Stimulated activated effector memory CD8-positive, alpha-beta T cell treated with anti-CD3 and anti-CD28 coated beads, Interleukin-12 subunit alpha, Interleukin-12 subunit beta, amount 100 ng/mL, for 72 hours (primary cell): ENCODE measurements at regions not wholly inside any gene's neighbourhood (a gene's known extent, or its start where the extent isn't known, plus 50 kb on each side); places are given as distances from the start of the nearest gene placed in this dataset.

Experiments
- ATAC-seq: fragments of 150-1000 bp; cut with Tn5 transposase; 2 replicates; pipeline ENCODE4 v1.10.0; 2021
- DNase-seq, 2 donors: peaks; one replicate each; pipeline ENCODE4 v3.0.0; 2021 to 2022; ENCODE audit warnings: low spot score in 2 of 2
- H3K27ac Mint-ChIP-seq: one replicate; pipeline ENCODE4 v1.8.0; 2022; ENCODE audit warnings: mild to moderate bottlenecking, mixed read lengths
- H3K36me3 Mint-ChIP-seq: one replicate; pipeline ENCODE4 v1.8.0; 2022; ENCODE audit warnings: mild to moderate bottlenecking, mixed read lengths
- H3K4me1 Mint-ChIP-seq: one replicate; pipeline ENCODE4 v1.8.0; 2022; ENCODE audit warnings: mixed read lengths
- H3K4me3 Mint-ChIP-seq: one replicate; pipeline ENCODE4 v1.8.0; 2022; ENCODE audit warnings: mild to moderate bottlenecking, mixed read lengths
- H3K9me3 Mint-ChIP-seq: one replicate; pipeline ENCODE4 v1.8.0; 2022; ENCODE audit warnings: mixed read lengths

DNA sequence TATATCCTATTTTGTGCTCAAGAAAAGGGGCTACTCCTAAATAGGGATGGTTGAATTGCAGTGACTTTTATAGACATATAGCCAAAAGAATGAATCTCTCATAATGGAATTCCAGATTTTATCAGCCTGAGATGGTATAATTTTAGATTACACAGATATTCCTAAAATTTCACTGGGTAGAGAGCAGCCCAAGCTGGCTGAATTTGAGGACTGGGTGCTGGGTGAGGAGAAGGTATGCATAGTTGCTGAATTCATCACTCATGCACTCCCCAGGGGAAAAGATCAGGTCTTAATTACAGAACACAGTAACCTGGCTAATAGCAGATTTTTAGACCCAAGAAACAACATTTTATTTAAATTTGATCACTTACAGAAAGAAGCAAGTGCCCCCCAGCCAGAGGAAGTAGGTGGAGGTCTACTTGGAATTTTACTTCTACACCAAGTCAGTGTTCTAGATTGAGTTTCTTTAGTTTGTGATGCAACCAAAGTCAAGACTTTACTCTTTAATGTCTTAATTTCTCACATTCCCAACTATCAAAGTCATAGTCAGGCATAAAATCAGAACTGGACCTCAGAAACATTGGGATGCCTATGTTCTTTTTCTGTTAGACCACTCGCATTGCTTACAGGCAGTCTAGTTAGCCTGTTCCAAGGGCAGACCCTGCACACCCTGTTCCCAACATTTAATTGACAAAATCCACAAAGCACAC, 337.4 kb upstream of the PODXL start:
- DNase-seq: no peak
- Mint-ChIP-seq H3K9me3 (no peaks in the 10 kb centered on the region), H3K36me3 (no peaks in the 10 kb centered on the region), H3K27ac (no peak overlapping the region), H3K4me1 (no peaks in the 10 kb centered on the region), H3K4me3 (no peak overlapping the region)
- no peak for ATAC-seq

DNA sequence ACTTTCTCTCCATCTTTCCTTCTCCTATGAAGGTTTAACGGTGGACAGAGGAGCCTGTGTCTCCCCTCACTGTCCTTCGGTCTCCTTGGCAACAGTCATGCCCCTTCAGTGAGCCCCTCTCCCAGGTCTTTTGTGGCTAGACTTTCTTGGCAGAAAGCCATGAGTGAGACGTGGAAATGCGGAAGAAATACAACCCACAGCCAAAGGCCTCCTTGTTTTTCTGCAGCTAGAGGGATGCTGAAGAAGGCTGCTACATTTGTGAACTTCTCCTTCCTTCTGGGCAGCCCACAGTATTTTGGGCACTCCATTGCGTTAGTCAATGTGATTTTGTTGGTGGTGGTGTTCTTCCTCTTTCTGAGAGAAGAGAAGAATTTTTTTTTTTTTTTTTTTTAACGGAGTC, 333.7 kb upstream of the PODXL start:
- ATAC-seq: no peak
- Mint-ChIP-seq H3K9me3 (peaks cover 9% of the 10 kb centered on the region), H3K27ac (no peak overlapping the region), H3K4me3 (no peak overlapping the region), H3K36me3 (no peaks in the 10 kb centered on the region), H3K4me1 (no peaks in the 10 kb centered on the region)
- no peak for DNase-seq

DNA sequence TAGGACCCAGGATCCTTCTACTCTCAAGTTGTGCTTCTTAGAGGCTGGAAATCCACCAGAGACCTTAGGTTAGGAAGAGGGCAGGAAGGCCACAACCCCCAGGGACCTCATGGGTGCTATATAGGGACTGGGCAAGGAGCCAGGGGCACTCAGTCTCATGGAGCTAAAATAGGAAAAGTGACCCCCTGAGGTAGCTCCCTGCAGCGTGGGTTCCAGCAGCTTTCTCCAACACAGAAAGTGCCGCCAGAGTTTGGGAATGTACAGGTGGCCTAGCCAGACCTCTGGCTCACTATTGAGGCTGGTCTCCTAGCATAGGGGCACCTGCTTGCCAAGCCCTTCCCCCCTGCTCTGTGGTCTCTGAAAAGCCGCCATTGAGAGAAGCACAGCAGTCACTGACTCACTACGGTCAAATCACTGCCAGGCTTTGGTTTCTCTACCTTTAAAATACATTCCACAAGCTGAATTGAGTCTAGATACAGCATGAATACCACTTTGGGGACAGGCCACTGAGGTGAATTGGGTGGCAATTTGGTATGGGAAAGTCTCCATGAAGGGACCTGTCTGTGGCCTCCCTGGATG, 333.2 kb upstream of the PODXL start:
- Mint-ChIP-seq H3K27ac (no peak overlapping the region), H3K4me3 (no peak overlapping the region), H3K36me3 (no peaks in the 10 kb centered on the region), H3K4me1 (no peaks in the 10 kb centered on the region), H3K9me3 (peaks cover 9% of the 10 kb centered on the region)
- DNase-seq (no peak), ATAC-seq (no peak)

DNA sequence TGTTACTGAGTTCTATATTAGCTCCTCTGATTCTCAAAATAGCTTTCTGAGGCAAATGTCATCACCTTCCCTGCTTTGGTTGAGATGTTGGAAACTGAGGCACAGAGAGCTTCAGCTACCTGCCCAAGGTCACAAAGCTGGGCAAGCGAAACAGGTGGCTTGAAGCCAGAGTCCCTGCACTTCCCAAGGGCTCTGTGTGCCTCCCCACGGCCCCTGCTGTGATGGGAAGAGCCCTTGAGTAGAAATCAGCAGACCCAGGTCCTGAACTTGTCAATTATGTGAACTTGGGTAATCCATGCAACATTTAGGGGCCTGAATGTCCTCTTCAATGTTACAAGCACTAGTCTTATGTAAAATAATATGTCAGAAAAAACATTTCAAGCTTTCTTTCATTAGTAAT, 327.3 kb upstream of the PODXL start:
- Mint-ChIP-seq H3K4me3 (no peak overlapping the region), H3K4me1 (no peaks in the 10 kb centered on the region), H3K36me3 (no peaks in the 10 kb centered on the region), H3K9me3 (peaks cover 9% of the 10 kb centered on the region), H3K27ac (no peak overlapping the region)
- DNase-seq: no peak
- no peak for ATAC-seq

DNA sequence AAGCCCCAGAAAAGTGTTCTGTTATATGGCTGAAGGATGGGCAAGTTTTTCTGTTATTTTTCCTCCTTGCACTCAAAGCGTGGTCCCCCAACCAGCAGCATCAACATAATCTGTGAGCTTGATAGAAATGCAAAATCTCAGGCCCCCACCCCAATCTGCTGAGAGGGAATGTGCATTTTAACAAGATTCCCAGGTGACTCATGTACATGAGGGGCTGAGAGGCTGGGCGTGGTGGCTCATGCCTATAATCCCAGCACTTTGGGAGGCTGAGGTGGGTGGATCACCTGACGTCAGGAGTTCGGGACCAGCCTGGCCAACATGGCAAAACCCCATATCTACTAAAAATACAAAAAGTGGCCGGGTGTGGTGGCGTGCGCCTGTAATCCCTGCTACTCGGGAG, 326.8 kb upstream of the PODXL start:
- no peak for ATAC-seq
- H3K4me3 Mint-ChIP-seq: no peak overlapping the region
- H3K27ac Mint-ChIP-seq: no peak overlapping the region
- no peaks in the 10 kb centered on the region for H3K36me3 Mint-ChIP-seq
- peaks cover 9% of the 10 kb centered on the region for H3K9me3 Mint-ChIP-seq
- no peaks in the 10 kb centered on the region for H3K4me1 Mint-ChIP-seq
- no peak for DNase-seq

DNA sequence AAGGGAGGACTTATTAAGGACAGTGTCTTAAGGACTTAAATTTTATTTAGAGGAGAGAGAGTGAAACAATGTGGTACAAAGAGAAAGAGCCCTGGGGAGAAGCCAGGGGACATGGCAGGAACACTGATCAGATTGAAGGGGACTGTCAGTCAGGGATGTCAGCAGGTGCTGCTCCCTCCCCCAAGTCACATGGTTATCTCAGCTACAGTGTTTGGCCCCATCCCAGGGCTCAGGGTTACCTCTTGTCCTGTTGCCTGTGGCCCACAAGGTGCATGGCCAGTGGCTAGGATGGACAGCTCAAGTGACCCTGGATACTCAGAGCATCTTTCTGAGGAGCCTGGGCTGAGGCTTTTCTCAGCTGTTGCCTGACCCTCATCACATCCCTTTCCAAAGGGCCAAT, 325.9 kb upstream of the PODXL start:
- no peak overlapping the region for H3K27ac Mint-ChIP-seq
- no peak overlapping the region for H3K4me3 Mint-ChIP-seq
- no peaks in the 10 kb centered on the region for H3K4me1 Mint-ChIP-seq
- DNase-seq (no peak), ATAC-seq (no peak)
- H3K9me3 Mint-ChIP-seq: peaks cover 8% of the 10 kb centered on the region
- no peaks in the 10 kb centered on the region for H3K36me3 Mint-ChIP-seq

DNA sequence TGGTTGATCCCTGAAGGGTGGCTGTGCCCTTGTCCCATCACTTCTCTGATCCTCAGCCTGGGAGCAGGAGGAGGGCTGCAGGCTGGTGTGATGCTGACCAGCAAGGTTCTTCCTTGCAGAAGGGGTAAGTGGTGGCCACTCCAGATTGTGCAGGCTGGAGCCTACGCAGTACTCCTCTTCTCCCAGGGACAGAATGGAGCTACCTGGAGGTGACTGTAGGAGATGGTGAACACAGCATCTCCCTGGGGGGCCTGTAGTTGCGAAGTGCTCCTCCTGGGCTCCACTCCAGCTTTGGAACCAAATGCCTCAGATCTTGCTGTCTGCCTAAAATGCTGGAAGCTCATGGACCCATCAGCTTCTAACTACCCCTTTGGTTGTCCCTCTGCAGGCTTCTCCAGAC, 323.6 kb upstream of the PODXL start:
- no peaks in the 10 kb centered on the region for H3K9me3 Mint-ChIP-seq
- ATAC-seq: no peak

DNA sequence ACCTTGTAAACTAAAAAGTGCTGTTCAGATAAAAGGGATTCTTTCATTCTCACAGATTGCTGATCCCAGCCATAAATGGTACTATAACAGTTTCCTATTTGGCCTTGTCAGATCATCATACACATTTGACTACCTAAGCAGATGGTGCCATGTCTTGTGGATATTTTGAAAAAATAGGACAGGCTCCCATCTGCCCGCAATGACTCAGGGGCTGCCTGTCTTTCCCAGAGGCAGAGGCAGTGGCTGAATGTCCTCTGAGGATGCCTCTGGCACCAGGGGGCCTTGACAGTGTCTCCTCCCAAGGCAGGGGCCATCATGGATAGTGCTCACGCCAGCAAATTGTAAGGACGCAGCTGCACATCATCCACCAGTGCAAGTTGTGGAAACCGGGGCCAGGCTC, 323.0 kb upstream of the PODXL start:
- H3K27ac Mint-ChIP-seq: no peak overlapping the region
- DNase-seq (no peak), ATAC-seq (no peak)
- no peaks in the 10 kb centered on the region for H3K9me3 Mint-ChIP-seq
- no peaks in the 10 kb centered on the region for H3K36me3 Mint-ChIP-seq
- H3K4me1 Mint-ChIP-seq: no peaks in the 10 kb centered on the region
- H3K4me3 Mint-ChIP-seq: no peak overlapping the region

More for the DNA sequence above, 323.6 kb upstream of the PODXL start:
- no peak for DNase-seq
- Mint-ChIP-seq H3K4me3 (no peak overlapping the region), H3K4me1 (no peaks in the 10 kb centered on the region), H3K36me3 (no peaks in the 10 kb centered on the region), H3K27ac (no peak overlapping the region)

DNA sequence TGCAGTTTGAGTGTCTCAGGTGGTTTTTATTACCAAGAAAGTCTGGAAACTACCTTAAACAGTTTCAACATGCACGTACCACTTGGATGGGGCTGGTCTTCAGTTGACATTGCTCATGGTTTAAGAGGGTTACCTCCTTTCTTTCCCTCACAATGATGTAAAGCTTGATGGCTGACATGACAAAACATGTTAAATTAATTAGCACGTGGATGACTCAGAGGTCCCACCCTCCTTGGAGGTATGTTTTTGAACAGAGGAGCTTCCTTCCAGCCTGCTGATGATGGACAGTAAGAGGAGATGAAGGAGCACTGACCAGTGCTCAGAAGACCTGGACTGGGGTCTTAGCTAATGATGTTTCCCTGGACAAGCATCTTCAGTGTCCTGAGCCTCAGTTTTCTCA, 322.3 kb upstream of the PODXL start:
- Mint-ChIP-seq H3K27ac (no peak overlapping the region), H3K36me3 (no peaks in the 10 kb centered on the region)
- ATAC-seq: no peak

DNA sequence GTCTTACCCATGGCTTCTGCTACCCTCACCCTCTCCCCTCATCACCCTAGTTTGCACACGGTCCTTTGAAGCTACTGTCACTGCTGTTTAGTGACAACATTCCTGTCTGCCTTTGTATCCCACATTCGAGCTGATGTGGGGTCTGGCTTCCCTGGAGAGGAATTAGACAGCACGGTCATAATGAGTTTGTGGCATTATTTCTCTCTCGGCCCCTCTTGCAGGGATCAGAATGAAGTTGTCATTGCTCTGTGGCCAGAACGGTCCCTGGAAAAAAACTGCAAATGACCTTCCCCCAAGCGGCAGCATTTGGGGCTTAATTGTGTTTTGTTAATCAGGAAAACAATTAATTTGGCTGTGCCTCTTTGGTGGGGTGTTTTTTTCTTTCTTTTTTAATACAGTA, 317.2 kb upstream of the PODXL start:
- Mint-ChIP-seq H3K27ac (no peak overlapping the region), H3K4me1 (no peaks in the 10 kb centered on the region), H3K4me3 (no peak overlapping the region), H3K36me3 (no peaks in the 10 kb centered on the region), H3K9me3 (no peaks in the 10 kb centered on the region)
- DNase-seq (no peak), ATAC-seq (no peak)

More for the DNA sequence above, 322.3 kb upstream of the PODXL start:
- Mint-ChIP-seq H3K4me1 (no peaks in the 10 kb centered on the region), H3K9me3 (no peaks in the 10 kb centered on the region), H3K4me3 (no peak overlapping the region)
- no peak for DNase-seq

DNA sequence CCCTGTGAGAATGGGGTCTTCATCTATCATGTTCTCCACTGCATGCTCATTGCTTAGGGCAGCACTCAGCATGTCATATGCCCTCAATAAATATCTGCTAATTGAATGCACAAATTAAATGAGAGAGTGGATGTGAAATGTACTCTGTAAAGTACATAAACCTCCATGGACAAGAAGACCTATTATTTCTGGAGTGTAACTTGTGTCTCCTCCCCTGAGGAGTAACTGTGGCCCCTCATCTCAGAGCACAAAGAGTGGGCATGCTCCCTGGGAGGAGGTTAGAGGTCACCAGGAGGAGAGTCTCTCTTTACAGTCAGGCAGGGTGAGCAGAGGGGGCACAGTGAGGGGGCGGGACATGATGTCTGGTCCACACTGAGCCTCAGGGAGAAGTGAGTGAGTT, 313.6 kb upstream of the PODXL start:
- ATAC-seq (no peak), DNase-seq (no peak)
- no peak overlapping the region for H3K27ac Mint-ChIP-seq
- no peaks in the 10 kb centered on the region for H3K36me3 Mint-ChIP-seq
- no peaks in the 10 kb centered on the region for H3K9me3 Mint-ChIP-seq
- H3K4me3 Mint-ChIP-seq: no peak overlapping the region
- H3K4me1 Mint-ChIP-seq: no peaks in the 10 kb centered on the region

DNA sequence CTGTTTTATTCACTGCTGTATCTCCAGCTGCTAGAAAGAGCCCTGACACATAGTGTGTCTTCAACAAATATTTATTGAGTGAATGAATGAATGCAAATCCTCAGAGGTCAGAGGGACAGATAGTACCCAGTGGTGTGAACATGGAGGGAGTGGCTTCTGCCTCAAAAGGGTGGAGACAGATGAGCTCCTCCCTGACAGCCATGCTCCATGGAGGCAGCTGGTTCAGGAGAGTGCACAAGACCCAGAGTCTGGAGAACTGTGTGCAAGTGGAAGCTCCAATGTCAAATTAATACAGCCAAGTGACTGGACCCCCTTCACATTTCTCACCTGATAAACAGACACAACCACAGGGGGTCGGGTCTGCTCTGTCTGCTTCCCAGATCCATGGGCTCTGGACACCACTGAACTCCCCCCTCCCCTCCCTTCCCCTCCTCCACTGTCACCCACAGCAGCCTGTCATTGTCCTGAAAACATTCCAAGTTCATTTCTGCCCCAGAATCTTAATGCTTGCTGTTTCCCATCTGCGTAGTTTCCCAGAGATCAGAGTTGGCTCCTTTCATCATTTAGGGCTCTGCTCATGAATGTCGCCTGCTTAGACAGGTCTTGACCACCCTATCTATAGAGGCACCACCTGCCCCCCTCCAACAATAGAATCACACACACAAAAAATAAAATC, 312.9 kb upstream of the PODXL start:
- Mint-ChIP-seq H3K4me1 (no peaks in the 10 kb centered on the region), H3K27ac (no peak overlapping the region), H3K4me3 (no peak overlapping the region), H3K36me3 (no peaks in the 10 kb centered on the region), H3K9me3 (no peaks in the 10 kb centered on the region)
- ATAC-seq: no peak
- no peak for DNase-seq

DNA sequence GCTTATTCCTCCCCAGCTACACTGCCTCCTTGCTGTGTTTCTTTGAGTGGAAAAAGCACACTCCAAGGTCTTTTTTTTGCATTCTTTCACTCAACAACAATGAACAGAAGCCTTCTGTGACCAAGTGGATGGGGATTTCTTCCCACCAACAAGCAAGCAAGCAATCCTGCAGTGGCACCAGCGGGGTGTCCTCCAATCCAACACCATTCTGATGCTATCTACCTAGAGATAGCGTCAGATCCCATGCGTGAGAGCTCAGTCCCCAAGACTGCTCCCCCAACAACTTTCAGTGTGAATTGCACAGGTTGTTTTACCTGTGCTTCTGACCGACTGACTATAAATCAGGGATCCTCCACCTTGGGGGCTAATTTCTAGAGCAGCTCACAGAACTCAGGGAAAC, 311.0 kb upstream of the PODXL start:
- no peak for ATAC-seq
- Mint-ChIP-seq H3K9me3 (no peaks in the 10 kb centered on the region), H3K36me3 (no peaks in the 10 kb centered on the region), H3K4me1 (no peaks in the 10 kb centered on the region), H3K4me3 (no peak overlapping the region), H3K27ac (no peak overlapping the region)
- no peak for DNase-seq

DNA sequence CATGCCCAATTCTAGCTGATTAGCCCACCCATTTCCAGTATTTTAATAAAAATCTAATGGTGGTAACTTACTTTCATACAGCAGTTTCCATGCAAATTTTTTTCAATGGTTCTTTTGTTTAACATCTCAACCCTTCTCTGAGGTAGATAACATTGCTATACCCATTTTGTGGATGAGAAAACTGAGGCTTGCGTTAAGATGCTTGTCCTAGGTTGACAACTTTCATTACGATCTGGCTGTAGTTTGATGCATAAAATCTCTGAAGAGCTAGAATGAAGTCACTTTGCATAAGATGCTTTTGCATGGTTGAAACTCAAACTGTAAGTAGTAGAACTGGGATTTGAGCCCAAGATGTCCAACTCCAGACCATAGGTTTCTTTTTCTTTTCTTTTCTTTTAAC, 309.5 kb upstream of the PODXL start:
- Mint-ChIP-seq H3K4me3 (no peak overlapping the region), H3K36me3 (no peaks in the 10 kb centered on the region), H3K4me1 (no peaks in the 10 kb centered on the region), H3K9me3 (no peaks in the 10 kb centered on the region), H3K27ac (no peak overlapping the region)
- ATAC-seq (no peak), DNase-seq (no peak)

DNA sequence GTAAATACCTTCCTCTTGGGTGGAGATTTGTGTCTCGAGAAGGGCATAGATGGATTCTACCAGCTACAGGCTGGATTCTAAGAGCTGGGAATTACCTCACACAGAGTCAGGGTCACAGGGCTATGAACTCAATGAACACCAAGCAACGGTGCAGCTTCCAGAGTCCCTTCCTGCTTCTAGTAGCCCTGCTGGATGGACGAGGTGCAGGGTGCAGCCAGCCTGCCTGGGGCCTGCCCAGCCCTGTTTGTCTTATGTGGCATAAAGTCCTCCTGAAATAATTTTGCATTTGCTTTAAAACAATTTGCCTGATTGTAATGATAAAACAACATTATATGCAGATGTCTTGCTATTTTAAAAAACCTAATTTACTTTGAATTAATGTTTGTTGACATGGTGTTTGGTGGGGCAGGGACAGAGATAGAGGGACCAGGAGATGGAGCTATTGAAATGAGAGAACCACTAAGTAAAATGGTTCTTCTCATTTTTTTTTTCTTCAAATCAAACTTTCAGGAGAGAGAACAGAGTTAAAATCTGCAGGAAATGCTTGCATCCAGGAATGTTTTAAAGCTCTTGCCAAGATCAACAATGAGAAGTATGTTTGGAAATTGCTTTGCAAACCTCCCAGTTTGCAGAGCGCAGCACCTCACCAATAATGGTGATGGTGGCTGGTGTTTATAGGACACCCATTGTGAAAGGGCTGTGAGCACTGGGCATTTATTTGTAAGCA, 305.4 kb upstream of the PODXL start:
- Mint-ChIP-seq H3K9me3 (no peaks in the 10 kb centered on the region), H3K4me3 (no peak overlapping the region), H3K4me1 (no peaks in the 10 kb centered on the region), H3K36me3 (no peaks in the 10 kb centered on the region), H3K27ac (no peak overlapping the region)
- DNase-seq (no peak), ATAC-seq (no peak)
